K562 (cell line): ENCODE measurements at regions not wholly inside any gene's neighbourhood (a gene's known extent, or its start where the extent isn't known, plus 50 kb on each side); places are given as distances from the start of the nearest gene placed in this dataset.

Source experiments
- ASH1L ChIP-seq: fragments of 450-650 bp; IDR thresholded peaks from 2 replicates; pipeline ENCODE4 v1.6.1; 2018; ENCODE audit warnings: borderline replicate concordance, mild to moderate bottlenecking, low read depth; ENCODE audit not compliant: partially characterized antibody
- BCLAF1 ChIP-seq, 2 experiments: fragments of 450-650 bp in 1 of 2; IDR thresholded peaks; 2 replicates each; pipeline ENCODE4 v1.6.1; 2011 to 2017; ENCODE audit warnings: low read depth in 2 of 2, antibody characterized with exemption in 1 of 2, borderline replicate concordance in 1 of 2, low read length in 1 of 2, mild to moderate bottlenecking in 1 of 2, mixed read lengths in 1 of 2; ENCODE audit not compliant: control insufficient read depth in 1 of 2
- BRD4 ChIP-seq: fragments of 200-600 bp; sonication (generic); IDR thresholded peaks from 2 replicates; pipeline ENCODE4 v1.6.1; 2017; ENCODE audit warnings: inconsistent platforms
- ELF1 ChIP-seq: fragments of 200-800 bp; sonication (Bioruptor generic); IDR thresholded peaks from 2 replicates; pipeline ENCODE4 v1.6.1; 2016; ENCODE audit warnings: missing genetic modification characterization, missing compliant biosample characterization
- MECOM ChIP-seq: fragments of 250-450 bp; sonication (Bioruptor Pico); IDR thresholded peaks from 2 replicates; pipeline ENCODE4 v1.8.0; 2022; ENCODE audit warnings: inconsistent platforms
- NBN ChIP-seq: fragments of 450-650 bp; IDR thresholded peaks from 2 replicates; pipeline ENCODE4 v1.6.1; 2016; ENCODE audit warnings: low read depth, mild to moderate bottlenecking
- SAFB2 ChIP-seq: fragments of 200-400 bp; formaldehyde crosslinking; IDR thresholded peaks from 2 replicates; pipeline ENCODE4 v1.6.1; 2018; ENCODE audit warnings: borderline replicate concordance, low read length, low read depth, moderate library complexity; ENCODE audit not compliant: severe bottlenecking
- SMARCE1 ChIP-seq: fragments of 450-650 bp; IDR thresholded peaks from 2 replicates; pipeline ENCODE4 v1.7.1; 2016; ENCODE audit warnings: mild to moderate bottlenecking
- ZBTB43 ChIP-seq: sonication (generic); formaldehyde crosslinking; IDR thresholded peaks from 2 replicates; pipeline ENCODE4 v1.8.0; 2023; ENCODE audit warnings: mild to moderate bottlenecking, missing genetic modification reagents
- TF ChIP-seq, protein P1 (sequence below), 3 experiments: IDR thresholded peaks in 2 of 3; conservative IDR thresholded peaks in 1 of 3; 2 replicates each; pipeline ENCODE4 v1.5.1; 2011 to 2012; ENCODE audit warnings: low read length in 3 of 3, mild to moderate bottlenecking in 3 of 3, control low read depth in 2 of 3, improper control_type of control experiment in 1 of 3, inconsistent platforms in 1 of 3, low read depth in 1 of 3, mixed read lengths in 1 of 3, moderate library complexity in 1 of 3; ENCODE audit not compliant: insufficient read depth in 2 of 3
- TF ChIP-seq, protein P2 (sequence below): fragments of 450-650 bp; conservative IDR thresholded peaks from 2 replicates; pipeline ENCODE4 v1.6.1; 2016; ENCODE audit warnings: missing genetic modification characterization, low read depth, mild to moderate bottlenecking, missing compliant biosample characterization, moderate library complexity
- TF ChIP-seq, protein P3 (sequence below), 2 experiments: fragments of 450-650 bp; formaldehyde crosslinking in 1 of 2; IDR thresholded peaks; 2 replicates each; pipeline versions ENCODE4 v1.4.0 to v1.6.1; 2014 to 2020; ENCODE audit warnings: mild to moderate bottlenecking in 2 of 2, borderline replicate concordance in 1 of 2, low read depth in 1 of 2
- TF ChIP-seq, protein P4 (sequence below): sonication (generic); formaldehyde crosslinking; IDR thresholded peaks from 2 replicates; pipeline ENCODE4 v1.9.0; 2022; ENCODE audit warnings: mild to moderate bottlenecking, missing genetic modification reagents

DNA sequence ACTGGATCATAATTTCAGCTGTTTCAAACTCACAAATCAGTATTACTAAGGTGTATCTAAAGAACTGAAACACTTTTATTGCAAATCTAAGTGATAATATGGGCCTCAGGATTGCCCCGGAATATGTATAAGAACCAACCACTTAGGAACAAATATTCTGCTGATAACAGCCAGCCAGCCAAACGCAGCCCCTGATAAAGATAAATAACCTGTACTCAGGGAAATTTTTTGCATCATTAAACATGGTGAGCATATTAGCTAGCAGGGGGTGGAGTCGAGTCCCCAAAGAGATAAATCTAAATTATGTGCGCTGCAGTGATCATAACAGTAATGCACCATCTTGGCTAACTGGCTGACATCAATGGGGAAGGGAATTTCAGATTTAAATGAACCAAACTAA is 410.2 kb upstream of the MAP3K7 start:
- TF ChIP-seq ELF1 (tag) (no peak), BCLAF1 (IDR thresholded peaks at IDR 0.05; ENCODE audit: borderline replicate concordance in 1 of 2, control insufficient read depth in 1 of 2, low read depth in 2 of 2, low read length in 1 of 2) (no peak), BRD4 (no peak), MECOM (CRISPR knock-in tag) (no peak), SMARCE1 (no peak), SAFB2 (no peak), ASH1L (no peak), NBN (no peak), ZBTB43 (CRISPR knock-in tag) (no peak)
- TF ChIP-seq, protein P1, sequence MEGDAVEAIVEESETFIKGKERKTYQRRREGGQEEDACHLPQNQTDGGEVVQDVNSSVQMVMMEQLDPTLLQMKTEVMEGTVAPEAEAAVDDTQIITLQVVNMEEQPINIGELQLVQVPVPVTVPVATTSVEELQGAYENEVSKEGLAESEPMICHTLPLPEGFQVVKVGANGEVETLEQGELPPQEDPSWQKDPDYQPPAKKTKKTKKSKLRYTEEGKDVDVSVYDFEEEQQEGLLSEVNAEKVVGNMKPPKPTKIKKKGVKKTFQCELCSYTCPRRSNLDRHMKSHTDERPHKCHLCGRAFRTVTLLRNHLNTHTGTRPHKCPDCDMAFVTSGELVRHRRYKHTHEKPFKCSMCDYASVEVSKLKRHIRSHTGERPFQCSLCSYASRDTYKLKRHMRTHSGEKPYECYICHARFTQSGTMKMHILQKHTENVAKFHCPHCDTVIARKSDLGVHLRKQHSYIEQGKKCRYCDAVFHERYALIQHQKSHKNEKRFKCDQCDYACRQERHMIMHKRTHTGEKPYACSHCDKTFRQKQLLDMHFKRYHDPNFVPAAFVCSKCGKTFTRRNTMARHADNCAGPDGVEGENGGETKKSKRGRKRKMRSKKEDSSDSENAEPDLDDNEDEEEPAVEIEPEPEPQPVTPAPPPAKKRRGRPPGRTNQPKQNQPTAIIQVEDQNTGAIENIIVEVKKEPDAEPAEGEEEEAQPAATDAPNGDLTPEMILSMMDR (IDR thresholded peaks at IDR 0.05 in 2 of 3, conservative IDR thresholded peaks at IDR 0.05 in 1 of 3; ENCODE audit: insufficient read depth in 2 of 3, low read depth in 1 of 3, low read length in 3 of 3), result no peak
- TF ChIP-seq, protein P2, sequence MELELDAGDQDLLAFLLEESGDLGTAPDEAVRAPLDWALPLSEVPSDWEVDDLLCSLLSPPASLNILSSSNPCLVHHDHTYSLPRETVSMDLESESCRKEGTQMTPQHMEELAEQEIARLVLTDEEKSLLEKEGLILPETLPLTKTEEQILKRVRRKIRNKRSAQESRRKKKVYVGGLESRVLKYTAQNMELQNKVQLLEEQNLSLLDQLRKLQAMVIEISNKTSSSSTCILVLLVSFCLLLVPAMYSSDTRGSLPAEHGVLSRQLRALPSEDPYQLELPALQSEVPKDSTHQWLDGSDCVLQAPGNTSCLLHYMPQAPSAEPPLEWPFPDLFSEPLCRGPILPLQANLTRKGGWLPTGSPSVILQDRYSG, result no peak
- TF ChIP-seq, protein P3, sequence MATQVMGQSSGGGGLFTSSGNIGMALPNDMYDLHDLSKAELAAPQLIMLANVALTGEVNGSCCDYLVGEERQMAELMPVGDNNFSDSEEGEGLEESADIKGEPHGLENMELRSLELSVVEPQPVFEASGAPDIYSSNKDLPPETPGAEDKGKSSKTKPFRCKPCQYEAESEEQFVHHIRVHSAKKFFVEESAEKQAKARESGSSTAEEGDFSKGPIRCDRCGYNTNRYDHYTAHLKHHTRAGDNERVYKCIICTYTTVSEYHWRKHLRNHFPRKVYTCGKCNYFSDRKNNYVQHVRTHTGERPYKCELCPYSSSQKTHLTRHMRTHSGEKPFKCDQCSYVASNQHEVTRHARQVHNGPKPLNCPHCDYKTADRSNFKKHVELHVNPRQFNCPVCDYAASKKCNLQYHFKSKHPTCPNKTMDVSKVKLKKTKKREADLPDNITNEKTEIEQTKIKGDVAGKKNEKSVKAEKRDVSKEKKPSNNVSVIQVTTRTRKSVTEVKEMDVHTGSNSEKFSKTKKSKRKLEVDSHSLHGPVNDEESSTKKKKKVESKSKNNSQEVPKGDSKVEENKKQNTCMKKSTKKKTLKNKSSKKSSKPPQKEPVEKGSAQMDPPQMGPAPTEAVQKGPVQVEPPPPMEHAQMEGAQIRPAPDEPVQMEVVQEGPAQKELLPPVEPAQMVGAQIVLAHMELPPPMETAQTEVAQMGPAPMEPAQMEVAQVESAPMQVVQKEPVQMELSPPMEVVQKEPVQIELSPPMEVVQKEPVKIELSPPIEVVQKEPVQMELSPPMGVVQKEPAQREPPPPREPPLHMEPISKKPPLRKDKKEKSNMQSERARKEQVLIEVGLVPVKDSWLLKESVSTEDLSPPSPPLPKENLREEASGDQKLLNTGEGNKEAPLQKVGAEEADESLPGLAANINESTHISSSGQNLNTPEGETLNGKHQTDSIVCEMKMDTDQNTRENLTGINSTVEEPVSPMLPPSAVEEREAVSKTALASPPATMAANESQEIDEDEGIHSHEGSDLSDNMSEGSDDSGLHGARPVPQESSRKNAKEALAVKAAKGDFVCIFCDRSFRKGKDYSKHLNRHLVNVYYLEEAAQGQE (IDR thresholded peaks at IDR 0.05; ENCODE audit: borderline replicate concordance), result no peak
- TF ChIP-seq, protein P3 (CRISPR knock-in tag; IDR thresholded peaks at IDR 0.05; ENCODE audit: low read depth), result no peak
- TF ChIP-seq, protein P4, sequence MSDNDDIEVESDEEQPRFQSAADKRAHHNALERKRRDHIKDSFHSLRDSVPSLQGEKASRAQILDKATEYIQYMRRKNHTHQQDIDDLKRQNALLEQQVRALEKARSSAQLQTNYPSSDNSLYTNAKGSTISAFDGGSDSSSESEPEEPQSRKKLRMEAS (CRISPR knock-in tag), result no peak
